GM18519 (cell line): ENCODE measurements at regions not wholly inside any gene's neighbourhood (a gene's known extent, or its start where the extent isn't known, plus 50 kb on each side); places are given as distances from the start of the nearest gene placed in this dataset.
"Not testable (repeated sequence)": the region's sequence is repeated elsewhere in the genome, so short reads cannot be mapped to it uniquely, and the experiment has no call there.

Source experiments
- ATAC-seq: cut with Tn5 transposase; IDR thresholded peaks from one replicate; pipeline ENCODE4 v1.9.1; 2021; ENCODE audit warnings: mild to moderate bottlenecking, moderate library complexity; ENCODE audit not compliant: unreplicated experiment, low FRiP score

DNA sequence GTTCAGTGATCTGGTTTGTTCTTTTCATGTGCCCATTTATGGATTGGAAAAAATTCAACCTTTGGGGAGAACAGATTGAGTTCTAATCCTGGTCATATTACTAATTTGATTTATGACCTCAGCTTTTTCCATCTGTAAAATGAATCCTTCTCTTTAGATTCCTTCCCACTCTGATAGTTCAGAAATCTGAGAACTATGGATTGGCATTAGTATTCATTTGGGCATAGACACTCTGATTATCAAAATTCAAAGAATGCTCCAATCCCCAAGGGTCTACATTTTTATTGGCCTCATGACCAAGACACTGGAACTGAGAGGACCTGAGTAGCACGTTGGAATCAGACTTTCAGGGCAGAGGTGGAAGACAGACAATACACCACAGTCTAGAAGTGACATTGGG, 405.9 kb upstream of the PAPPA start:
- ATAC-seq = no peak

DNA sequence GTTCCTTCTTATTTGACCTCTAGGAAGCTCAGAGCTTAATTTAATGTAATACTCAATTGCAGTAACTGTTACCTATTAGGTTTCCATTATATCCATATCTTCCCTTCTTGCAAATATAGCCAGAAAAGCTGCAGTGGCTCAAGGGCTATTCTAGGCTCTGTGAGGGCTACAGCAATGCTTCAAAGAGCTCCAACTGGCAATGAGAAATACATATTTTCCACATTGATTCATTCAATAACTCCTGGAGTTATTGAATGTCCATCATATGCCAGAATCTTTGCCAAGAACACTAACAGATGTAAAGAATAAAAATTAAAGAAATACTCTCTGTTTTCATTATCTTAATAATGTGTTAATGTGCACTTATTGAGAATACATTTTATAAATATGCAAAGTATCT, 396.9 kb upstream of the PAPPA start:
- no peak for ATAC-seq

DNA sequence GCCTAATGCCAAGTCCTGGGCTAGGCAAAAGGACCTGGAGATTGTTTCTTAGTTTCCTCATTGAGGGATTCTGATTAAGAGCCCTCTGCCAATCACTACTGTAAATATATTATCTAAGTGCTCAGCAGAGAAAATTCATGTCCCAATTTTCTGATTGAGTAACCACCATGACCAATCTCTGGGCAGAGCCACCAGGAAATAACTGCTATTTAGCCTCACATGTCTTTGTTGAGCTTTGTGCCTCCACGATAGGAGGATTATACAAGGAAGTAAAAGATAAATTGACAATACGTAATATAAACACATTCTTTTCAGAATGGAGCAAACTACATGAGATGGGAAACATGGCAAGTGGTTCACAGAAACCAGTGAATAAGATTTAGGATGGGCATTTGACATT, 396.1 kb upstream of the PAPPA start:
- ATAC-seq = no peak

DNA sequence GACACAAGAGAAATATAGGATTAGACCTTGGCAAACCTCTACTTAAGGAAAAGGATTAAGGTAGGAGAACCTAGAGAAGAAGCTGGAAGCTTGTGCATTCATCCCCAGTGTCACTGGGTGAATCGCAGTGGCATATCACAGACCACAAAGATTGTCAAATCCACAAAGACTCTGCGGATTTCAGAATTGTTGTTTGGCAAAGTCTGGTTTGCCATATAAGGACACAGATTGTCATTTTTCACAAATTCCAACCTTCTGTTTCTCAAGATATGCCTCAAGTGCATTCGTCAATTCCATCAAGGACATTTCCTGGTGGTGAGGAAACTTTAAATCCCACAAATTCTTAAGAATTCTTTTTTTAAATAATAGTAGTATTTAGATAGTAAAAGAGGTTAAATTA, 395.1 kb upstream of the PAPPA start:
- no peak for ATAC-seq

DNA sequence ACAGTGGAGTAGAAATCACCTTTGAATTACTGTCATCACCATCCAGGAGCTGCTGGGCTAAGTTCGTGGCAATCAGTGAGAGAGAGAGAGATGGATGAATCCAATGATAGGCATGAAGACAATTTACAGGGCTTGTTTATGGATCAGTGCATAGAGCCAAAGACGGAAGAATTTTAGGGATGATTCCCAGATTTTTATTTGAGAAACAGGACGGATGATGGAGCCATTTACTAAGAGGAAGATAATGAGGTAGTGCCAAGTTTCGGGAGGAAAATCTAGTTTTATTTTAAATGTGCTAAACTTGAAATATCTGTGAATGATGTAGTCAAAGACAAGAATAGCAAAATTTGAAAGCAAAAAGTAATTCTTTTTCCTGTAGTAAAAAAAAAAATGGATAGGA, 394.2 kb upstream of the PAPPA start:
- no peak for ATAC-seq

DNA sequence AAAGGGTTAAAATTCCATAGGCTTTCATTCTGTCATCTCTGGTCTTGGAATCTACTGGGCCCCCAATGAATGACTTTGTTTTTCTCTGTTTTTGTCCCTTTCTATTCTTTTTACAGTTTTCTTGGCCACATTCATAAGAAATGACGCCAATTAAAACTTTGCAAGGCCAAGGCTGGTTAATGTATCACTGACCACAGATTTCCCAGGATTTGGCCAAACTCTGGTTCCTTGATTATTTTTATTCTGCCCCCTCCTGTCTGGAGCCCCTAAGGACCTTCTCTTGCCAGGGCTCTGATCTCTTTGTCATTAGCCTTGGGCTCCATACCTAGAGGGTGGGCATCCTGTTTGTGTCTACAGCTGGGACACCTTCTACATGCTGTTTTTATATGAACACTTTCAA, 388.9 kb upstream of the PAPPA start:
- no peak for ATAC-seq

DNA sequence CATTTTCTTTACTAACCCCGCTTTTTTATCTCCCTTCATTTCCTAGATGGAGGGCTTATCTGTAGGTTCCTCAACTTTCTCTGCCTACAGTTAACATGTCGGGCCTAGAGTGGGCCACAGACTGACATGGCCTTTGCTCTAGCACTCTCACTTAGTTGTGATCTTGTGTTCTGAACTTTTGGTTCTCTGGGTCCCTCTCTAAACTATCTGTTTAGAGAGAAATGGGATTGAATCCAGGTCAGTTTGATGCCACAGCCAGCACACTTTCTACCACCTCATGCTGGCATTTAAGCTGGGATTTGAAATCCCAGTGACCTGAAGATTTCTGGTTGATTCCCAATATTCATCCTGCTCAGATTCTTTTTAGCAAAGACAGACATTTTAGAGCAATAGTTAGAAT, 388.5 kb upstream of the PAPPA start:
- ATAC-seq = no peak

DNA sequence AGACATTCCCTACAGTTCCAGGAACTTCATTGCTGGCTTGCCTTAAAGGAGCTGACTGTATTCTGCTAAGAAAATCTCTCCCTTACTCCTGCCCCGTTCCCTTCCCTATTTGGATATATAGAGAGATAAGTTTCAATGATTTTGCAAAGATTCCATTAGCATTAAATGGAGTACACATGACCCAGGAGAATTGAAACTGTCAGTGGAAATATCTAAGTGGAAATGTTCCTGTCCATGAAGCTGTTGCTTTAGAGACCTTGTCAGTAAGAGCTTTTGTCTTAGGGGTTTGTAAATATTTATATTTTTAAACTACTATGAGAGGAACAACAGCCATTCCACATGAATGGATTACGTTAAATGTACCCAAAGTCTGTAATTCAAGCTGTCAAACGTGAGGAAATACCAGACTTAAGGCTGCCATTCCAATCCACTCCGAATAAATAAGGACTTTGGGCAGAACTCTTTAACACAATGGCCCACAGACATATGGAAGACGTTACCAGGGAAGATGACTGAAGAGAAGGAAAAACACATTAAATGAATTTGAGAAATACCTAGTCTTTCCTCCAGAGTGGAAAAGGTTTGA, 387.1 kb upstream of the PAPPA start:
- no peak for ATAC-seq

DNA sequence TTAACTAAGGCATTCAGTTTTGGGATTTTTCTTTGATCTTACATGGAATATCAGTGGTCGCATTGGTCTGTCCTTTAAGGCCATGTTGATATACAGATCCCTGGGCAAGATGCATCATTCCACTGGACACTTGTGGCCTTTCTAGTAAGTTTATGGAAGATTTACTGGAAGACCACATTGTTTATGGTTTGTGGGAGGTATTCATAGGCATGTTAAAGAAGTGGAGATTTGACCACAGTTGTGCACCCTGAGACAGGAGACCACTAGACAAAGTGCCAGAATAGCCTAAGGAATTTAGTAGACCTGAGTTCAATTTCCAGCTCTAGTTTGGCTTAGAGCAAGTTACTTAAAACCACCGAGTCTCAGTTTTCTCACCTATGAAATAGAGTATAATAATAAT, 383.1 kb upstream of the PAPPA start:
- no peak for ATAC-seq

DNA sequence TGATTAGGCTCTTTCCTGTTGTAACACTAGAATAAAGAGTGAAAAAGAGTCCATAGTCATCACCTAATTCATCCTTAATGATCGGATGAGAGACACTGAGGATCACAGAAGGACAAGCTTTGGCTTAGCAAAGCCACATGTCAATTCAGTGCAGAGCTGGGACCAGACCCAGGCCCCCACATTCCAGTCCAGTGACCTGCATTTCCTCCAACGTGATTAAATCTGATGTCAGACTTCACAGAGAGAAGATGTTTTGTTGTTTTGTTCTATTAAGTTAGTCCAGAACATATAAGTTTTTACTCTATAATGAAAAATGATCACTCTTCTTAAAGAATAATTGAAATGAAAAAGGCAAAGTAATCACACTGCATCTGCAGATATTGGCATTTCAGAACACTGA, 377.9 kb upstream of the PAPPA start:
- ATAC-seq = no peak

DNA sequence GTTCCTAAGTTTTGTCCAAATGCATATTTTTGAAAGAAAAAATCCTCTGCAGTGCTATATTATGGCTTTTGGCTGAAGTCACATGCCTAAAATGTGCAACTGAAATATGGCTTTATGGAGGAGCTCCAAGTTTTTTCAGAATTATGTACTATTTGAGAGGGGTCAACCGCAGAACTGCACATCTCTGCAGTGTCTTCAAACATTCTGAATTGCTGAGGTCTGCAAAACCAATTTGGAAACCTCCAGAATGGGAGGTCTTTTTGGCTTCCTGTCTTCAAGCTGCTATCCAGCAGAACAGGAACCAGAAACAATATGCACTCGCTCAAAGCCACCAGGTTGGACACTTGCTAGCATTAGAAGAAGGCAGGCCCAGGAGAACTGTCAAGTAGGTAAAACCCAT, 376.0 kb upstream of the PAPPA start:
- ATAC-seq = no peak

DNA sequence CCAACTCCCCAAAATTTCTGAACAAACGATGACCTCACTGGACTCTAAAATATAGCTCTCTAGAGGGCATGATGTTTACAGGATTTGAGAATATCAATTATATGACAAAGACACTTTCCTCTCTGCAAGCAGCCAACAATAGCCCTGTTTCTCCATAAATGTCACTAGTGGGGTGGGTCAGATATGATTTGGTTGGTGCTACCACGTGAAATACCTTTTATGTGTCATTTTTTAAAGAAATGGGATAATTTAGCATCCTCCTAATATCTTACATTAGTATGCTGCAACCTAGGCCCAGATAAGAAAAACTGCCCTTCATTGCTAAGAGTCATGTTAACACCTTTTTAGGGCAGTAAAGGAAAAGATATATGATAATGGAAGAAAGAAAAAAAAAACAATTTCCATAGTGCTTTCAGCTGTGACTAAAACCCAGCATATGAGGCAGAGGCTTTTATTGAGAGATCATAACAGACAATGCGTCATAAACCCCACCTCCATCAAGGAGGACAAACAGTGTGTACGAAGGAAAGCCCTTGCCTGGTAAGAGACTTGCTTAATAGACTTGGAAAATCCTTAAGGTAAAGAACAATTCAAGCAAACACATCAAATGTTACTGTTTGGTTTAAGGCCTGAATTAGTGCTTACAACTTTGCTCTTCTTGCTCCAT, 372.4 kb upstream of the PAPPA start:
- no peak for ATAC-seq

DNA sequence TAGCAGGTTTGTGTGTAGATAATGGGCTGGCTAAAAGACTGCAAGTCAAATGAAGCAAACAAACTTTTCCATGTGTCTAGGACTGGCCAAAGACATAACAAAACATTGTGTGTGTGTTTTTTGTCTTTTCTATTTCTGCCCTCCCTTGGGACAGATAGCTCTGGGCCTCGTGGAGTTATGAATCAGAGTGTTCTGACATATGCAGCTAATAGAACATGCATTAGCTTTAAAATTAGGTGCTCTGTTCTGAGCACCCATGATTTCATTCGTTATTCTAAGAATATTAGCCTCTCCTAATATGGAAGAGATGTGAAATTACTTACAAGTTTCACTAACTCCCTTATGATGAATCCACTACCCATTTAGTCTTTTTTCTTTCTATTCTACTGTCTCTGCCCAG, 367.3 kb upstream of the PAPPA start:
- ATAC-seq = no peak

DNA sequence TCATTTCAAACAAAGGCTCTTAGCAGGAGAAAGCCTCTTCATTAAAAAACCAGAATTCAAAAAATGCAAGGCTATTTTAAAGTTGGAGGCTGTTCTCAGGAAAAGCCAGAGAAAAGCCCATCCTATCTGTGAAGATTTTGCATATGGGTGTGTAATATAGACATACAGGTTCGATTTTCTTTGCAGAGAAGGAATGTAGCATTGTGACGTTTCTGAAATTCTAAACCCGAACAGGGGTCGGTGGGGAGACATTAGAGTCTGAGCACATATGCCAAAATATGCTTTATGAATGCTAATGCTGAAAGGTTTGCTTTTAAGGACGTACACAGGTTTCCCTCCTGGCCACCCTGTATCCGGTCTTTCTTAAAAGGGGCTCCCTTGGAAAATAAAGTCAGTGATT, 363.1 kb upstream of the PAPPA start:
- ATAC-seq = no peak

DNA sequence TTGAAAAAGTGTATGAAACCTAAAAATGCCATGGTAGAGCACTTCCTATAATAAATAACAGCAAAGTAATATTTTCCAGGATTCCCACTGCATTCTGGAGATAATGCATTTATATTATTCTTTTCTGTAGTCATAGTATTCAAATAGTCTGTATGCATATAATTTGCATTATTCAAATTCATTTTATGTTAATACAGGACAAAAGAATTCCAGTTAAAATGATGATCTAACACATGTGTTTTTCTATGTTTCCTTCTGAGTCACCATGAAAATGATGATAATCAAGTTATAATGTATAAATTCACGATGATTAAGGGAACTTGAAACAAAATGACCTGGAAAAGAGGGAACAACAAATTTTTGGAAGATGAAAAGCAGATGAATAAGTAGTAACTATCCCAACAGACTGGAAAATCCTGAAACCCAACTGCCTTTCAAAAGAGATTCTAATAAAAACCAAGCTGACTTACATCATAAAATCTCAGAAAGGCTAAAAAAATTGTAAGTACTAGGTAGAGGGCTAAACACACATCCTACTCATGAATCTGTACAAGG, 358.6 kb upstream of the PAPPA start:
- ATAC-seq = no peak

DNA sequence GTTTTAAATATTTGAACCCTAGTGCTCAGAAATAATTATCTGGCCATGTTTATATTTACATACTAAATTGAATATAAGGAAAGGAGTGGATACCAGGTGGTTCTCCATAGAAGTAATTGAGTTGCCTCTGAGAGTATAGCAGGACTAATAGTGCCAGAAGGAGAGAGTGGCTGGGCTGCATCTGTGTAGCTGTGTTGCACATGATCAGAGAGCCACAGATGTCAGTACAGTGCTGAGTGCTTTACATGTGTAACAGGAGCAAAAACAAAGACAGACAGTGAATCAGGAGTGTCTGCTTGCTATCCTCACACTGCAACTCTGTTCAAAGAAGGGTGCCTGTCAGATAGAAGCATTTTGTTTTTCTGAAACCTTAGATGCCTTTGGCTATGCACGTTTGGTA, 353.9 kb upstream of the PAPPA start:
- no peak for ATAC-seq

DNA sequence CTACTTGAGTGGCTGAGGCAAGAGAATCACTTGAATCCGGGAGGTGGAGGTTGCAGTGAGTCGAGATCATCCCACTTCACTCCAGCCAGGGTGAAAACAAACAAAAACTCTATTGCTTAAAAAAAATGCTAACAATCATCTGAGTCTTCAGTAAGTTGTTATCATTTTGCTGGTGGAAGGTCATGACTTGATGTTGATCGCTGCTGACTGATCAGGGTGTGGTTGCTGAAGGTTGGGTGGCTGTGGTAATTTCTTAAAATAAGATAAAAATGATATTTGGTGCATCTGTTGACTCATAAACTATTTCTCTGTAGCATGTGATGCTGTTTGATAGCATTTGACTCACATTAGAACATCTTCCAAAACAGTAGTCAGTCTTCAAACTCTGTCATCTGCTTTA, 349.4 kb upstream of the PAPPA start:
- ATAC-seq = no peak

DNA sequence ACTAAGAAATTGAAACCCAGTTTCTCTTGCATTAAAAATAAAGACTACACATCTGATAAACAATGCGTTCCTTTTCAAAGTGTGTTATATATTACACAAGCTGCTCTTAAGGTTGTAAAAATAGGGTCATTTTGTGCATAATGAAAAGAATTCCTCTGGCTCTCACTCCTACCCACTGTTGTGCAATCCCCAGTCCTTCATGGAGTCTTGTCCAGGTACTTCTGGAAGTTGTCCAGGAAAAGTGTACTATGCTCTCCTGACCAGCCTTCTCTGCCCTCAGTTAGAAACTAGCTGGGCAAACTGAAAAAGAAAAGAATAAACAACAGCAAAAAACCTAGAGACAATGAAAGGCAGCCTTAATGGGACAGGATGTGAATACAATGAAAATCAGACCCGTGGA, 345.5 kb upstream of the PAPPA start:
- ATAC-seq = no peak

DNA sequence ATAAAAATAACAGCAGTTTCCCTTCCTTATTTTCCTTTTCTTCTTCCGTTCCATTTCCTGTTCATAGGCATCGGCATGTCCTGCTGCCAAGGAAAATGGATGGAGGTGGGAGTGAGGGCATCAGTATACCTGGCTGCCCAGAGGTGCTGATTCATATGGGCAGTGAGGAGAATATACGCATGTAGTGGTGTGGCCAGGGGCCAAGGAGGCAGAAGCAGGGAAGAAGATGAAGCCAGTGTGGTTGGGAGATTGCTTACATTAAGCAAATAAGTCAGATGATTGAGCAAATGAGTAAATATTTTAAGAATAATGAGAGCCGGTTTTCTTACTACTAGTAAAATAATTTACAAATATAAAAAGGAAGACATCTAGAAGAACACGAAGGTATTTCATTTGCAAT, 344.9 kb upstream of the PAPPA start:
- ATAC-seq = no peak

DNA sequence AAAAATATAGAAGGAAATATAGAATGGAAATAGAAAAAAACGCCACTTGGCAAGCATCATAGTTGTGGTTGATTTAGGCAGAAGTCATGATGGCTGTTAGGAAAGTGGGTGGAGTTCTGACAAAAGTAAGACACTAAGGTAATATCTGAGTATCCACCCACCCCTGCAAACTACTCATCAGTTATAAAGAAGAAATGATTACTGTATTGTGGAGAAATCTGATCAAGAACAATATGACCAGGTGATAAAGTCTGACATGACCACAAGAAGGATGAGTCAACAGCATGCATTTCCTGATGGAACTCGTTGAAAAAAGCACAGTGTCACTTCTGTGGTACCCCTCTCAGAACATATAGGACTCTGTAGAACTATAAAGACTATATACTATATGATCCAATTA, 343.4 kb upstream of the PAPPA start:
- ATAC-seq = no peak

DNA sequence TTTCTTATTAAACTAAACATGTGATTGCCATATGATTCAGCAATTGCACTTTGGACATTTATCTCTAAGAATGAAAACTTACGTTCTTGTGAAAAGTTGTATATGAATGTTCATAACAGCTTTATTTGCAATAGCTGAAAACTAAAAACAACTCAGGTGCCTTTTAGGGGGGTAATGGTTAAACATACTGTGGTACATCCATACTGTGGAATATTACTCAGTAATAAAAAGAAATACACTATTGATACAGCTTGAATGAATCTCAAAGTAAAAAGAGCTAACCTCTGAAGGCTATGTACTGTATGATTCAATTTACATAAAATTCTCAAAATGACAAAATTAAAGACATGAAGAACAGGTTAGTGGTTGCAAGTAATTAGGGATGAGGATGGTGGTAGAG, 339.5 kb upstream of the PAPPA start:
- no peak for ATAC-seq

DNA sequence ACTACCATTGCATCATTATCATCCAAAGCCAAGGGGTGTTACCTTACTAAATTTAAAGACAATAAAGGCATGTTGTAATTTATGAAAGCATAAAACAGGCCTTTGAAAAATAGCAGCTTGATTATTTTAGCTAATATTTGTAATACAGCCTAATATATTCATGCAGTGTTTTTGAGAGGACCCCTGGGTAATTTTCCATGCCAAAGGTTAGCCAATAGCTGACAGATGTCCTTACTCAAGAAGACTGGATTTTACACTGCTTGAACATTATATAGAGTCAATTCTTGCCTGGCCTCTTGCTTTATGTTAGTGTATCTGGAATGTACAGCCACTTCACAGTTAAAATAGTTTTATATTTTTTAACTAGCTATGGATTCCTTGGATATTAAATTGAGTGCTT, 337.8 kb upstream of the PAPPA start:
- no peak for ATAC-seq

DNA sequence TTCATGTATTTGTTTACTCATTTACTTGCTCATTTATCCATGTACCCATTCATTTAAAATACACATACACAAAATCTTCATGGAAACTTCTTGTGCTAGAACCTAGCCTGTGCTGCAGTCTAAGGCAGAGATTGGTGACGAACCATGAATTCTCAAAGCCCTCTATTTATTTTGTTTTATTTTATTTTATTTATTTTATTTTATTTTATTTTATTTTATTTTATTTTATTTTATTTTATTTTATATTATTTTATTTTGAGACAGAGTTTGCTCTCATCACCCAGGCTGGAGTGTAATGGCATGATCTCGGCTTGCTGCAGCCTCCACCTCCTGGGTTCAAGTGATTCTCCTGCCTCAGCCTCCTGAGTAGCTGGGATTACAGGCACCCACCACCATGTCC, 334.9 kb upstream of the PAPPA start:
- not testable (repeated sequence) for ATAC-seq
